GM23248 (cell line): ENCODE measurements at regions not wholly inside any gene's neighbourhood (a gene's known extent, or its start where the extent isn't known, plus 50 kb on each side); places are given as distances from the start of the nearest gene placed in this dataset.

Experiments used
- EZH2 ChIP-seq: fragments of 200-600 bp; sonication (generic); IDR thresholded peaks from 2 replicates; pipeline ENCODE4 v1.6.1; 2018; ENCODE audit warnings: antibody characterized with exemption, mild to moderate bottlenecking; ENCODE audit not compliant: insufficient read depth, poor library complexity, severe bottlenecking
- EZH2phosphoT487 ChIP-seq: fragments of 200-600 bp; sonication (generic); IDR thresholded peaks from 2 replicates; pipeline ENCODE4 v1.6.1; 2018; ENCODE audit warnings: antibody characterized with exemption, moderate library complexity, mild to moderate bottlenecking, low read depth; ENCODE audit not compliant: insufficient read depth

GRCh38 chr19:31519256-31519655 lies 170.0 kb upstream of the TSHZ3 start:
- TF ChIP-seq EZH2phosphoT487 (no peak), EZH2 (no peak)
